ENCODE measurements at regions not wholly inside any gene's neighbourhood (a gene's known extent, or its start where the extent isn't known, plus 50 kb on each side); places are given as distances from the start of the nearest gene placed in this dataset.

- 74% methylated on average over 7 of the region's 7 CpGs for WGBS
- H3K9me3 ChIP-seq = no peaks in the 10 kb centered on the region
- TF ChIP-seq EP300 (IDR thresholded peaks at IDR 0.05) (no peak), POLR2A (IDR thresholded peaks at IDR 0.05) (no peak), CTCF (IDR thresholded peaks at IDR 0.05) (no peak), POLR2AphosphoS5 (IDR thresholded peaks at IDR 0.05) (no peak)
- H3K4me1 ChIP-seq = no peaks in the 10 kb centered on the region
- DNase-seq (ENCODE audit: low spot score in 2 of 2) = no peak
- no peak overlapping the region for H3K4me3 ChIP-seq
- H3K27me3 ChIP-seq = no peaks in the 10 kb centered on the region
- no peak overlapping the region for H3K27ac ChIP-seq
- no peaks in the 10 kb centered on the region for H3K36me3 ChIP-seq
Observed at GRCh38 chr1:14149431-14149830, 449.1 kb upstream of the KAZN start.

- Histone ChIP-seq H3K27ac (no peak overlapping the region), H3K4me3 (no peak overlapping the region), H3K9me3 (peaks cover 21% of the 10 kb centered on the region), H3K27me3 (no peaks in the 10 kb centered on the region), H3K4me1 (no peaks in the 10 kb centered on the region), H3K36me3 (no peaks in the 10 kb centered on the region)
- WGBS = 100% methylated on average over 4 of the region's 4 CpGs
- TF ChIP-seq EP300 (IDR thresholded peaks at IDR 0.05) (no peak), CTCF (IDR thresholded peaks at IDR 0.05) (no peak), POLR2A (IDR thresholded peaks at IDR 0.05) (no peak), POLR2AphosphoS5 (IDR thresholded peaks at IDR 0.05) (no peak)
- DNase-seq (ENCODE audit: low spot score in 2 of 2) = no peak
Observed at GRCh38 chr1:14156543-14156942, 441.9 kb upstream of the KAZN start.

GRCh38 chr1:14160781-14161180, 437.7 kb upstream of the KAZN start:
- Histone ChIP-seq H3K9me3 (peaks cover 18% of the 10 kb centered on the region), H3K27ac (no peak overlapping the region), H3K36me3 (no peaks in the 10 kb centered on the region), H3K27me3 (no peaks in the 10 kb centered on the region), H3K4me1 (peaks cover 9% of the 10 kb centered on the region), H3K4me3 (no peak overlapping the region)
- no peak for DNase-seq (ENCODE audit: low spot score in 2 of 2)
- TF ChIP-seq CTCF (IDR thresholded peaks at IDR 0.05) (no peak), EP300 (IDR thresholded peaks at IDR 0.05) (no peak), POLR2AphosphoS5 (IDR thresholded peaks at IDR 0.05) (no peak), POLR2A (IDR thresholded peaks at IDR 0.05) (no peak)
- 21% methylated on average over 2 of the region's 2 CpGs for WGBS

- Histone ChIP-seq H3K27ac (no peak overlapping the region), H3K4me1 (peaks cover 12% of the 10 kb centered on the region), H3K4me3 (no peak overlapping the region), H3K27me3 (no peaks in the 10 kb centered on the region), H3K9me3 (no peaks in the 10 kb centered on the region), H3K36me3 (no peaks in the 10 kb centered on the region)
- 91% methylated on average over 4 of the region's 4 CpGs for WGBS
- no peak for DNase-seq (ENCODE audit: low spot score in 2 of 2)
- TF ChIP-seq POLR2A (IDR thresholded peaks at IDR 0.05) (no peak), POLR2AphosphoS5 (IDR thresholded peaks at IDR 0.05) (no peak), CTCF (IDR thresholded peaks at IDR 0.05) (no peak), EP300 (IDR thresholded peaks at IDR 0.05) (no peak)
Observed at GRCh38 chr1:14163246-14163645, 435.2 kb upstream of the KAZN start.

GRCh38 chr1:14165371-14165801, 433.1 kb upstream of the KAZN start:
- no peak for DNase-seq (ENCODE audit: low spot score in 2 of 2)
- Histone ChIP-seq H3K27ac (no peak overlapping the region), H3K36me3 (no peaks in the 10 kb centered on the region), H3K9me3 (no peaks in the 10 kb centered on the region), H3K27me3 (no peaks in the 10 kb centered on the region), H3K4me1 (peaks cover 12% of the 10 kb centered on the region), H3K4me3 (no peak overlapping the region)
- TF ChIP-seq EP300 (IDR thresholded peaks at IDR 0.05) = no peak
- TF ChIP-seq POLR2A (IDR thresholded peaks at IDR 0.05) = no peak
- TF ChIP-seq CTCF (IDR thresholded peaks at IDR 0.05) = no peak
- no peak for TF ChIP-seq POLR2AphosphoS5 (IDR thresholded peaks at IDR 0.05)
- WGBS = 21% methylated on average over 2 of the region's 2 CpGs
